GM19468 (cell line): ENCODE measurements at regions not wholly inside any gene's neighbourhood (a gene's known extent, or its start where the extent isn't known, plus 50 kb on each side); places are given as distances from the start of the nearest gene placed in this dataset.
"Not testable (repeated sequence)": the region's sequence is repeated elsewhere in the genome, so short reads cannot be mapped to it uniquely, and the experiment has no call there.

Experiments
- ATAC-seq: cut with Tn5 transposase; IDR thresholded peaks from one replicate; pipeline ENCODE4 v1.9.1; 2021; ENCODE audit warnings: mild to moderate bottlenecking, moderate library complexity, moderate number of reproducible peaks; ENCODE audit not compliant: unreplicated experiment; ENCODE audit errors: extremely low read depth

DNA sequence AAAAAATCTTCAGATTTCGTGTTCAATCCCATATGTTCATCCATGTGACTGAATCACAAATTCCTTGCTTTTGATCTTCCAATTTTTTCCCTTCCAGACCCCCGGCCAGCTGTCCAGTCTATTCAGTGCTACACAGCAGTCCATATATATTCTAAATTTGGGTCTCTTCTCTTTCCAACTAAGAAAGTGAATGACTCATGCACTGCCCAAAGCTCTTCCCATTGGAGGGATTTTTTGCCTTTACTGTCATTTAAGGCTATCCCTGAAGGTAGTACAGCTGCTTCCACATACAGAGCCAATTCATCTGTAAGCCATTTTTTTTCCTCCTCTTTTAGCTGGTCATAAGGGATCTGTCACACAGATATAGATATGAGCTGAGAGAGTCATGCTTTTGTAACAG lies 478.3 kb downstream of the DMRT2 start:
- ATAC-seq, result no peak

DNA sequence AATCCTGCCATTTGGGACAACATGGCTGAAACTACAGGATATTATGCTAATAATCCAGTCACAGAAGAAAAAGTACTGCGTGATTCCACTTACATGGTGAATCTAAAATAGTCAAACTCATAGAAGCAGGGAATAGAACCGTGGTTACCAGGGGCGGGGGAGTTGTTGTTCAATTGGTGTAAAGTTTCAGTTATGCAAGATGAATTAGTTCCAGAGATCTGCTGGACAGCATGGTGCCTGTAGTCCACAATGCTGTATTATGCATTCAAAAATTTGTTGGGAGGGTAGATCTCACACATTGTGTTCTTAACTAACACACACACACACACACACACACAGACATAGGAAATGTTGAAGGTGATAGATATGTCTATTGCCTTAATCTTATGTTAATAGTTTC lies 480.5 kb downstream of the DMRT2 start:
- no peak for ATAC-seq

GRCh38 chr9:1531424-1531823 lies 481.3 kb downstream of the DMRT2 start:
- ATAC-seq, result no peak

DNA sequence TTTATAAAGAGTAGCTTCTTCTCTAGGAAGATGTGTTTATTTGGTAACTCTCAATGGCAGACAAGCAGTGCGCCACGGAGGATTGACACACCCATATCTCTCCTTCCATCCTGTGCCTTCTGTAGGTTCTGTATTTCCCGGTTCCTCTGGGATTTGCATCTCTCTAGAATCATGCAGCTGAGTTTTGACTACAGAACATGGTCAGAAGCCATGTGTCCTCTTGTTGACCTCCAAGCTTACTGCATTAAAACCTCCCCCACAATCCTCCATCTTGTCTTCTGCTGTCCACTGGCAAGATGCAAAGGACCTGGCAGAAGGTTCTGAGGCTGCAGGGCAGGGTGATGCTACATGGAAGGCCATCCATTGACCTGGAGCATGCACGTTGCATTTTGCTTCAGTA lies 482.0 kb downstream of the DMRT2 start:
- no peak for ATAC-seq

GRCh38 chr9:1535051-1535450 lies 480.1 kb upstream of the SMARCA2 start:
- peak; percentile 60 for ATAC-seq

DNA sequence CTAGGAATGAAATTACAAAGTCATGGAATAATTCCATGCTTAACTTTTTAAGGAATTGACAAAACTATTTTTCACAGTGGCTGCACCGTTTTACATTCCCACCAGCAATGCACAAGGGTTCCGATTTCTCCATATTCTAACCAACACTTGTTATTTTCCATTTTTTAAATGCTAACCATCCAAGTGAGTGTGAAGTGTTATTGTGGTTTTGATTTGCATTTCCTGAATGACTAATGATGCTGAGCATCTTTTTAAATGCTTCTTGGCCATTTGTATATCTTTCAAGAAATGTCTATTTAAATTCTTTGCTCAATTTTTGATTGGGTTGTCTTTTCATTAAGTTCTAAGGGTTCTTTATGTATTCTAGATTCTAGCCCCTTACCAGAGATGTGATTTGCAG lies 479.5 kb upstream of the SMARCA2 start:
- no peak for ATAC-seq

DNA sequence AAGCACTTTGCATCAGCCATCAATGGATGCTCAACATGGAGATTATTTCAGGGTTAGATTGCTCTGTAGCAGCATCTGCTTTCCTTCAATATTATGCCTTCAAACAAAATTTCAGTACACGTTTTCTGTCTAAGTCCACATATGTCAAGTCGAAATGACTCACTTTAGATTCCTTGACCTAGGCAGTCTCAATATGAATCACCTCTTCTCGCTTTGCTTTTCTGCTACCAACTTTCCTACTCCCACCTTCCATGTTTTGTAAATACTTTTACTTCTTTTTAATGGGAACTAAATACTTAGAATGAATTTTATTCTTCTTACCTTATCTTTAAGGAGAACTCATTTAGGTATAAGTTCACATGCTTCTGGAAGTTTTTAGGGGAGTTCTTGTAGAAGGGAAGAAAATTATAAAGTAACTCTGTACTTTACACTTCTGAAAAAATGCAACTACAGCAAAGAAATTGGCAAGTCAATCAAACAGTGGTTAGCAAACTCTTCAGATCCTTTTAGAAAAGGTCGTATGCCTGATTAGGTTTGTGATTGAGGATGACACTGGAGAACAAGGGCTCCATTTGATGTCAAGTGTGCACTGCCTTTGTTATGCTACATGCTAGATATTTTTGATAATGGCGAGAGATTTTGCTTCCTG lies 478.5 kb upstream of the SMARCA2 start:
- ATAC-seq, result peak; percentile 35

DNA sequence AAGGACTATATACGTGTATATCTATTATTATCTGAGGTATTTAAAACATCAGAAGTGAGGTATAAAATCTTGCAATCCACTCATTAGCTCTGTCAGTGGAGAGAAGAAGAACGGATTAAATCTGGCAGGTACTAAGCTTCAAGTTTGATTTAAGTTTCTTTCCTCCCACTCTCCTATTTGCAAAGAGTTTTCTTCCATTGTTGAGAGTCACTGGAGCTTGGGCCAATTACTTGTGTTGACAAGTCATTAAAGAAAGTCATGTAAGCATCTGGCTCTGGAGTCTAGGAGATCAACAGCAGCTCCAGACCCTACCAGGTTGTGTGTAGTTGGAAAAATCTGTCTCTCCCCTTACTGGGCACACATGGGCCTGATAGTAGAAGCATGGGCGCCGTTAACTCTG lies 476.8 kb upstream of the SMARCA2 start:
- no peak for ATAC-seq

DNA sequence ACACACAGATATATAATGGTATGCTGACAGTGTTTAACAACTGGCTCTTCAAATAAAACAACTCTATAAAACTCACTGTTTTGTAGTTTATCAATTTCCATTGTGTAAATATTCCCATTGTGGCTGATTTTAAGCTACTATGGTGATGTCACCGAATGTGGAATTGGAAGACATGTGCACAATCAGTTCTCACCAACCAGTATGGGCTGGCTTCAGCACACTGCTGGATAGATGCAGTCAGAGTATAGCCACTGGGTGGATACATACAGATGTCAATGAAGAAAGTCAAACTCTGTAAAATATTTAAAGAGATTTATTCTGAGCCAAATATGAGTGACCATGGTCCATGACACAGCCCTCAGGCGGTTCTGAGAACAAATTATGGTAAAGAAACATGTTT lies 475.9 kb upstream of the SMARCA2 start:
- no peak for ATAC-seq

DNA sequence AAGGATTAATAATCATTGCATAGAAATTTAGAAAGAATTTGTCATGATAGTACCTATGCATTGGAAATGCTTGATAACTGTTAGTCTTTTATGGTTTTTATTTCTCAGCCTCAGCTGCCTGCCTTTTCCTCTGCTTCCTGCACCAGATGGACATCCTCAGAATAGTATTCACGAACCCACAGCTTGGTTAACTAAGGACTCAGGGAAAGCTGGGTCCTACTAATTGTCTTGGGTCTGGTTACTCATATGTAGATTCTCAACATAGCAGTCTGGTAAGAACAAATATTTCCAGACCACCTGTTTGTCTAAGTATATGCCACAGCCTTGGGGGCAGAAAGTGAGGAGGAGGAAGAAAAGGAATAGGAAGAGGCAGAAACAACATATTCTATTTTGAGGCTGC lies 464.5 kb upstream of the SMARCA2 start:
- no peak for ATAC-seq

DNA sequence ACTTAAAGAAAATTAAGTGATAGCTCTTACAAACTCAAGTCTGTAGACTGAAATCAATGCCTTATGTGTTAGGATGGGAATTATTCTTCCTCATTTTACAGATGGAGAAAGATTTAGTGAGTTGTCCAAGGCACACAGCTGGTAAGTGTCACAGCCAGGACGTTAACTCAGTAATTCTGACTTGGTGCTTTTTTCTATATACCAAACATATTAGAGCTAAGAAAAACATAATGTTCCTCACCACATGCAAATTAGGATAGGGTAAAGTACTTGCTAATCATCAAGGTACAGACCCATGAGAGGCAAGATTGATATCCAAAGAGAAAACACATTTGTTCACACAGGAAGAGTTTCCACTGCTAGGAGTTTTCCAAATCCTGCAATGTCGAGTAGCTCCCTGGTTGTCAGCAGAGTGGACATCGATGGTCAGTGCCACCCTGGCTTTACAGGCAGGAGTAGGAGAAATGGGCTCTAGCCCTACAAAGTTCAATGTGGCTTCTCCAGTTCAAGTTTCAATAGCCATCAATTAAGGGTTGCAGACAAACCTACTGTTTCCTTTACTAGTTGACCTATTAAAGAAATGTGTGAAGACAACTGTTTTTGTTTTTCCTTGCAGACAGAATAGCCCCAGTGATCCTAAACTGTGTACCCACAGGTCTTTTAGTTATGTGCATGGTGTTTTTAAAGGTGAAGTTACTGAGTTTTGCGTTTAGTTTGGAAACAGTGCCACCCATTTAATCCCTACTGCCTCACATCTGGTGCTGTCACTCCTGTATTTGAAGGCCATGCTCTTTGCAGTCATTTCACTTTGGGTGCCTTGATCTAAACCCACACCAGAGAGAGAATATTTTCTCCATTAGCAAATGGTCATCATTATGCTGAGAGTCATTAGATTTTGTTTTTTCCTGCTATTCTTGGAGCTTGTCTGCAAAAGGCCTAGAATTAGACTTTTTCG lies 460.8 kb upstream of the SMARCA2 start:
- ATAC-seq, result no peak

GRCh38 chr9:1558666-1559065 lies 456.5 kb upstream of the SMARCA2 start:
- ATAC-seq, result not testable (repeated sequence)

- no peak for ATAC-seq
Measured at GRCh38 chr9:1575939-1576338, 439.2 kb upstream of the SMARCA2 start.

GRCh38 chr9:1580215-1580614 lies 434.9 kb upstream of the SMARCA2 start:
- peak; percentile 75 for ATAC-seq

DNA sequence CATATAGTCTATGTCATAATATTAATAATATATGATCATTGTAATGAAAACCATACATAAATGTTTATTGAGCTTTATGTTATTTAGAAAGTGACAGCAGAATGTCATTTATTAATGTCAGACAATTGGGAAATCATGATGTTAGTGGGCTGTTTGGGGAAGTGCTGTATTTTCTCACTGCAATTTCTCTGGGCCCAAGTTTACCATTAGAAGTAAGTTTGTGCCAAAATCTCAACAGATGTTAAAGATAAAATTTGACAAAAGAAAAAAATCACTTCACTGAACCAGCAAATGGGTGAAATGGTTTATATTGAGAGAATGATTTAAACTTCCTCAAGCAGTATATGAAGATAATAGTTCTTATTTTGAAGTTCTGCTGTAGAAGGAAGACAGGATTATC lies 433.2 kb upstream of the SMARCA2 start:
- ATAC-seq, result no peak

- ATAC-seq, result no peak
Measured at GRCh38 chr9:1591310-1591709, 423.8 kb upstream of the SMARCA2 start.

- ATAC-seq, result no peak
Measured at GRCh38 chr9:1598270-1598669, 416.9 kb upstream of the SMARCA2 start.

DNA sequence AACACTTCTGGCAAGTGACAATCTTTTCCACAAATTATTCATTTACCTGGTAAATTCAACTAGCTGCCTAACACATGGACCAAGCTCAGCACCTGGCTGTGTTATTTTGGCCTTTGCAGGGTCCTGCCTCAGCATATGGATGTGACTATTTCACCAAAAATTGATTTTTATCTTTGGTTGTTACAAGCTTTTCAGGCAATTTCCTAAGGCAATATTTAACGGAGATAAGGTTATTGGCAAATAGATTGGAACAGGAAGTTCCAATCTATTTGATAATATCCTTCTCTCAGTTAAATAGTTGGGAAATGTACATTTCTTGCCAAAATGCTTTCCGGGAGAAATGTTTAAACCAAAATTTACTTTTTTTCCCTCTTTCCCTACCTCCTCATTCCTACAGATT lies 415.2 kb upstream of the SMARCA2 start:
- ATAC-seq, result no peak

DNA sequence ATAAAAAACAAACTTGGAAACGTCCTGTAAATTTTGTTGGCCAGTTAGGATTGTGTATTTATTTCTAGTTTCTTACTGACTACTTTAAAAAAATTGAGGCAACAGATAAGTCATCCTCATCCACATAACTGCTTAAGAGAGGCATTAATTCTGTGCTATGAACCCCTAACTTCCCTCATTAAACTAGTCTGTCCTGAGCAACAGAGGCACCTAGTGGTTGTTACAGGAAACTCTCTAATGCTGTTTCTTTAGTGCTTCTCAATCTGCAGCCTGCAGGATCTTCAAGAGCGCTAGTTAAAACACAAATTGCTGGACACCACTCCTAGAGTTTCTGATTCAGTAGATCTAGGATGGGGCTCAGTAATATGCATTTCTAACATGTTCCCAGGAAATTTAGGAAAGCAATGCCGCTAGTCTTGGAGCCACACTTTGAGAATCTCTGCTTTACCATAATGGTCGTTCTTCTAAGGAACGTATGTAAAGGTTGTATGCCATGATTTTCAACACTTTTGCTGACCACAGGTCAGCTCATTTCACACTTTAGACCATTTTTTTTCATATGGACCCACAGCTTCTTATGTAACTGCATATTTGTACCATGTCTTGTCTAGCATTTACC lies 410.1 kb upstream of the SMARCA2 start:
- peak; percentile 35 for ATAC-seq

DNA sequence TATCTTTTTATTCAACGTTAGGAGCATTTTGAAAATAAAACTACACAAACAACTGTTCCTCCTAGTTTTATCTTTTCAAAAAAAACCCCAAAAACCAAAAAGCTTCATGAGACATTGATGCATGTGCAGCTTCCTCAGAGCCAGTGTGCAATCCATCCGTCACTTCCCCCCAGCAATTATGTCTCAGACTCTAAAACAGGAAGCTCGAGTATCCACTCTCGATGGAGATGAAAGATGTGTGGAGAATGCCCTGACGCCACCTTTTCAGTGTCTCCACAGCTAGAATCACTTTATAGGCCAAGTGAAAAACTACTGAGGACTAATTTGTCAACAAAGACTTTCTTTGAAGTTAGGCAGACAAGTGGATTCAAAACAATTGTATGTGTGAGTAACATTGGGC lies 408.9 kb upstream of the SMARCA2 start:
- no peak for ATAC-seq

- ATAC-seq, result no peak
Measured at GRCh38 chr9:1612886-1613285, 402.3 kb upstream of the SMARCA2 start.
